GM10248 (cell line): ENCODE measurements at regions not wholly inside any gene's neighbourhood (a gene's known extent, or its start where the extent isn't known, plus 50 kb on each side); places are given as distances from the start of the nearest gene placed in this dataset.

Experiments used
- CTCF ChIA-PET: fragments of 300-600 bp; sonication (Branson Sonifier 250); formaldehyde crosslinking; extraction: SDS; loops from one replicate; lab custom pipeline; 2021; ENCODE audit warnings: antibody characterized with exemption; lab: Yijun Ruan, JAX
- POLR2A ChIA-PET: fragments of 350-650 bp; sonication (Branson Sonifier 250); formaldehyde crosslinking; extraction: SDS; loops from one replicate; lab custom pipeline; 2020; ENCODE audit warnings: antibody characterized with exemption; lab: Yijun Ruan, JAX
- DNase-seq: peaks from one replicate; pipeline ENCODE4 v3.0.0; 2012; ENCODE audit errors: extremely low spot score
- TF ChIP-seq, protein P1 (sequence below): IDR thresholded peaks from 2 replicates; pipeline ENCODE4 v1.5.1; 2012; ENCODE audit warnings: mild to moderate bottlenecking, low read depth; ENCODE audit errors: extremely low read depth, missing control alignments, control extremely low read depth

DNA sequence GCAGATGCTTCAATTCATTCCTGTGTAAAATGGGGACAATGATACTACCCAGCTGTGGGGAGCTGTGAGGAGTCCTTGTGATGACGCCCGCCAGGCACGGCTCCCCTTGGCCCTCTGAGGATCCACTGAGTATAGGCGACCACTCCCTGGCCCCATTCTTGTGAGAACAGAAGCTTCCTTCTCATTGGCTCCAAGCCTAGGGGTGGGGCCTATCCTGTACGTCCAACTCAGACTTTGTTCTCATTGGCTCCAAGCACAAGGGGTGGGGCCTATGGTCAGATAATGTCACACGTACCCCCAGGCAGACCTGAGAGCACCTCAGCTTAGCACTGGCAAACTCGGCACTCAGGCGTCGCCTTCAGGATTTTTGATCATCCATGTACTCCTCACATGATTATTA, 232.9 kb upstream of the MVB12B start:
- TF ChIP-seq, protein P1, sequence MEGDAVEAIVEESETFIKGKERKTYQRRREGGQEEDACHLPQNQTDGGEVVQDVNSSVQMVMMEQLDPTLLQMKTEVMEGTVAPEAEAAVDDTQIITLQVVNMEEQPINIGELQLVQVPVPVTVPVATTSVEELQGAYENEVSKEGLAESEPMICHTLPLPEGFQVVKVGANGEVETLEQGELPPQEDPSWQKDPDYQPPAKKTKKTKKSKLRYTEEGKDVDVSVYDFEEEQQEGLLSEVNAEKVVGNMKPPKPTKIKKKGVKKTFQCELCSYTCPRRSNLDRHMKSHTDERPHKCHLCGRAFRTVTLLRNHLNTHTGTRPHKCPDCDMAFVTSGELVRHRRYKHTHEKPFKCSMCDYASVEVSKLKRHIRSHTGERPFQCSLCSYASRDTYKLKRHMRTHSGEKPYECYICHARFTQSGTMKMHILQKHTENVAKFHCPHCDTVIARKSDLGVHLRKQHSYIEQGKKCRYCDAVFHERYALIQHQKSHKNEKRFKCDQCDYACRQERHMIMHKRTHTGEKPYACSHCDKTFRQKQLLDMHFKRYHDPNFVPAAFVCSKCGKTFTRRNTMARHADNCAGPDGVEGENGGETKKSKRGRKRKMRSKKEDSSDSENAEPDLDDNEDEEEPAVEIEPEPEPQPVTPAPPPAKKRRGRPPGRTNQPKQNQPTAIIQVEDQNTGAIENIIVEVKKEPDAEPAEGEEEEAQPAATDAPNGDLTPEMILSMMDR, result no peak
- DNase-seq, result no peak
- CTCF ChIA-PET, result no interaction called here
- POLR2A ChIA-PET, result no interaction called here

DNA sequence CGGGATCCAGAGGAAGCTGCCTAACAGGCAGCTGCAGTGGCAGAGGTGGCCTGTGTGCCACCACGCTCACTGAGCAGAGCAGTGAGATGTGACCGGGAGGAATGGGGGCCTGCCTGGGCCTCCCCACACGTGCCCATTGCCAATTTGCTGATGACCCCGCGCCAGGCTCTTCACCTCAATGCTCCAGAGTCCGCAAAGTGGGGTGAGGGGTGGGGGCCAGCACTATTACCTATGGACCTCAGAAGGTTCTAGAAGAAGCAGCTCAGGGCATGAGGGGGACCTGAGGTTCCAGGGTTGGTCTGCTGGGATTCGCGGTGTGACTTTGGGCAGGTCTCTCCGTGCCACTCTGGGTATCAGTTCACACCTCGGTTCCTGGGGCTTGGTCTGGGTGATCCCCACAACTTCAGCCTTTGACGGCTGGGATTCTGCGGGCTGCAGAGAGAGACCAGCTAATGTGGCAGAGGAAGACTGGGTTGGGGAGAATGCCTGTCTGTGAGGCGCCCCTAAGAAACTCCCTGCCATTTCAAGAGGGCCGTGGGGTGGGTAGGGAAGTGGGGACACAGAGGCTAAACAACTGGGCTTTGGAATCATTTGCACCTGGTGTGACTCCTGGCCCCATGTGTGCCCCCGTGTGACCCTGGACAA, 231.0 kb upstream of the MVB12B start:
- no peak for DNase-seq
- CTCF ChIA-PET, result no interaction called here

DNA sequence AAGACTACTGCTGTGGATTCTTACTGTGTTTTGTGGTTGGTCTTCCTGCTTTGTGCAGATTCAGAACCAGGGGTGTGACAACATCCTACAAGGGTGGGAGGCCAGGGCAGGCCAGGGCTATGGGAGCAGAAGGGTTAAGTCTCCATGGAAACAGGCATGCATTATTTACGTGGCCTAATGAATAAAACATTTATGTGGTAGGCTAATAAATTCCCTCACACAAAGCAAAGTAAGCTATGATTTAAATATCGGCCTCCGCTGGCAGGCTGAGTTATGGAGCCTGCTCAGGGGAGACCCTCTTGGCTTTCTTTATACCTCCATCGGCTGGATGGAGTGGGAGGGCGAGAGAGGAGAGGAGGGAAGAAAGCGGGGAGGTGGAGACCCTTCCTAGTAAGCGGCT, 230.3 kb upstream of the MVB12B start:
- ChIA-PET POLR2A (no interaction called here), CTCF (no interaction called here)
- TF ChIP-seq, protein P1, result no peak
- no peak for DNase-seq

More for the DNA sequence above, 231.0 kb upstream of the MVB12B start:
- POLR2A ChIA-PET, result no interaction called here
- TF ChIP-seq, protein P1, result no peak

DNA sequence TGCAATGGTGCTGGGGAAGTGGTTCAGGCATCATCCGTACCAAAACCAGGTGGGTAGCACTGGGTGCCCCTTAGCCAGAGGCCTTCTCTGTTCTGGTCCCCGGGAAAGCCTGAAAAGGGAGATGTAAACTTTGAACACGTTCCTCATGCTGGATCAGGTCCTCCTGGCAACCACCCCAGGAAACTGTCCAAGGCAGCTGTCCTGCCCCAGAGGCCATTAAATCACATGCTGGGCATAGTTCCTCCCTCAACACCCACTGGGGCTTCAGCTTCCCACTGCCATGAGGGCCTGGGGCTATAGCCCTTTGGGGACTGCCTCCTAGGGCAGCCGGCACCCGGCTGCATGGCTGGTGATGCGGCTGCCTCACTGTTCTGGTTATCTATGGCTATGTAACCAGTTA, 228.9 kb upstream of the MVB12B start:
- CTCF ChIA-PET, result no interaction called here

DNA sequence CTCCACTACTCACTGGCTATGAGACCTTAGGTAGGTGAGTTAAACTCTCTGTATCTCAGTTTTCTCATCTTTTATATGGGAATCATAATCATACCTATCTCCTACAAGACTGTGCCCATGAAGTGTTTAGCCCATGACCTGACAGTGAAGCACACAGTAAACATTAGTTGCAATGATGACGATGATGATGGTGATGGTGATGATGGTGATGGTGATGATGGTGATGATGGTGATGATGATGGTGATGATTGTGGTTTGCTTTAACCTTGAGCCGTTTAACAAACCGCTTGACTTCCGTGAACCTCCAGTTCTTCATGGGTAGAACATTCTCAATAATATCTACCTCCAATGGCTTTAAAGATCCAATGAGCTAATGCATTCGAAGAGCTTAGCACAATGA, 220.2 kb upstream of the MVB12B start:
- CTCF ChIA-PET, result no interaction called here
- TF ChIP-seq, protein P1, result no peak
- DNase-seq, result no peak
- POLR2A ChIA-PET, result no interaction called here

More for the DNA sequence above, 228.9 kb upstream of the MVB12B start:
- DNase-seq, result no peak
- POLR2A ChIA-PET, result no interaction called here
- TF ChIP-seq, protein P1, result no peak

DNA sequence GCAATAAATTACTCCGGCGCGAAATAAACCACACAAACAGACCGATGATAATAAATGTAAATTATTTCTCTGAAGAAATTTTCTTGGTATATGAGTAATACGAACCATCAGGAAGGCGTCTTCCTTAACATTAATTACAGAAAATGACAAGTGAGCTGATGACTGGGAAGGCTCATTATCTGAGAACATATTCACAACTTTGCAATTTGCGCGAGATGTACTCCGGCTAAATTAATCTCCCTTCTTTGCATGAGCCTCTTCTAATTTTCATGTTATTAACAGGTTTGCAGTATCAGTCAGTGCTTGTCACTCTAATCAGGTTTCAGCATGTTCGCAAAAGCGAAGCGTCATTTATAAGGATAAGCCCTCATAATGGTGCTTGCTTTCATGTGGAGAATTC, 218.9 kb upstream of the MVB12B start:
- DNase-seq, result no peak
- CTCF ChIA-PET, result no interaction called here
- TF ChIP-seq, protein P1, result no peak
- POLR2A ChIA-PET, result no interaction called here
